Kidney capillary endothelial cell (primary cell): ENCODE measurements at regions not wholly inside any gene's neighbourhood (a gene's known extent, or its start where the extent isn't known, plus 50 kb on each side); places are given as distances from the start of the nearest gene placed in this dataset.
"Not testable (repeated sequence)": the region's sequence is repeated elsewhere in the genome, so short reads cannot be mapped to it uniquely, and the experiment has no call there.

Experiments used
- DNase-seq: peaks from one replicate; pipeline ENCODE4 v3.0.0-alpha.2; 2018; ENCODE audit warnings: low spot score

GRCh38 chr6:147674099-147674498, 165.6 kb downstream of the SAMD5 start:
- DNase-seq, result no peak

DNA sequence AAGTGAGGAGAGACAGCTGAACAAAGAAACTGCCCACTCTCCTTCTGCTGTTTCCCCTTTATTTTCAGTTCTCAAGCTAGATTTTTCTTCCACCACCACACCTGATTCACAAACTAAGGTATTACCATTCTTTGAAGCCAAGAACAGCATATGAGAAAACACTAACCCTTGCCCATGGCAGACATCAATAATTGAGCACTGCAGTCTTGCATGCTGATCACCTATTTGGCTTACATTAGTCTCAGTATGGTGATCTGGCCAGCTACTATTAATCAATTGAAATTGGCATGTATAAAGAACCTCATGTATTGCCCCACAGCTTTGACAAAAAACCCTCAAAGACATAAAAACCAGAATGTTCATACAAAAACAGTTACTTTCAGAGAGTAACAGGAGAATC, 166.3 kb downstream of the SAMD5 start:
- no peak for DNase-seq

DNA sequence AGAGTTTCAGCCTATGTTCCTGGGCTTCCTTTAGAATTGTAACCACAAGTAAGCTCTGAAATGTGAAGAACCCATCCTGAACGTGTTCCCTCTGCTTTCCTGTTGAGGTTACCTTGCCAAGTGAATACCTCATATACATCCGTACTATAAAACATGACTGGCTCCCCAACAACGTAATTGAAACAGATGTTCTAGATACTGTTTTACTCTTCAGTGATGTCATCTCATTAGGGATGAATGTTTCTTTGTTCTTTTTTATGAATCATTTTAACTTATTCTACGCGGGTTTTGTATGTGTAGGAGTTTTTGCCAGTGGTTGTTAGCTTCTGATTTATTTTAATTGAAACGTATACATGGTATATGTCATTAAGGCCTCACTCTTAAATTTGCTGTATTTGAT, 166.8 kb downstream of the SAMD5 start:
- DNase-seq, result no peak

GRCh38 chr6:147676495-147677199, 168.2 kb downstream of the SAMD5 start:
- DNase-seq, result no peak

DNA sequence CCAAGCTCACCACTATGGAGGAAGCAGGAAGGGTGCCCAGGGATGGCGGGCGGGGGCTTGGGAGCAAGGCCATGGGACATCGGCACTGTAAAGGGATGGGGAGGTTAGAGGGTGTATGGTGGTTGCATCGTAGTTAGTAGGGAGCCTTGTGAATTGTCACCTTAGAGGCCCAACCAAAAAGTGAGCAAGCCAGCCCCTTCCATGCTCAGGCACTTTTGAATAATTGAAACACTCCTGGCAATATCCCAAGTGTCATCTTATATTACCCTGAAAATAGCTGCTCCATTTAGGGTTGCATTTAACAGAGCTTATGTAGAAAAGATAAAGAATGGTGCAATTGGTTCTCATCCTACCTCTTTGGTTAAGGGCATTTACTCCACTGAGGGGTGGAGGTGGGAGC, 169.2 kb downstream of the SAMD5 start:
- no peak for DNase-seq

GRCh38 chr6:147678253-147678652, 169.8 kb downstream of the SAMD5 start:
- DNase-seq, result no peak

- DNase-seq, result no peak
Observed at GRCh38 chr6:147684906-147685305, 176.4 kb downstream of the SAMD5 start.

- peak; percentile 38 for DNase-seq
Observed at GRCh38 chr6:147689398-147689797, 180.9 kb downstream of the SAMD5 start.

GRCh38 chr6:147691446-147691845, 183.0 kb downstream of the SAMD5 start:
- DNase-seq, result no peak

GRCh38 chr6:147693181-147693580, 184.7 kb downstream of the SAMD5 start:
- DNase-seq, result no peak

GRCh38 chr6:147694556-147694955, 186.1 kb downstream of the SAMD5 start:
- not testable (repeated sequence) for DNase-seq

GRCh38 chr6:147695819-147696218, 187.3 kb downstream of the SAMD5 start:
- no peak for DNase-seq

- DNase-seq, result no peak
Observed at GRCh38 chr6:147699140-147699539, 190.7 kb downstream of the SAMD5 start.

- DNase-seq, result peak; percentile 61
Observed at GRCh38 chr6:147699637-147700036, 191.1 kb downstream of the SAMD5 start.

DNA sequence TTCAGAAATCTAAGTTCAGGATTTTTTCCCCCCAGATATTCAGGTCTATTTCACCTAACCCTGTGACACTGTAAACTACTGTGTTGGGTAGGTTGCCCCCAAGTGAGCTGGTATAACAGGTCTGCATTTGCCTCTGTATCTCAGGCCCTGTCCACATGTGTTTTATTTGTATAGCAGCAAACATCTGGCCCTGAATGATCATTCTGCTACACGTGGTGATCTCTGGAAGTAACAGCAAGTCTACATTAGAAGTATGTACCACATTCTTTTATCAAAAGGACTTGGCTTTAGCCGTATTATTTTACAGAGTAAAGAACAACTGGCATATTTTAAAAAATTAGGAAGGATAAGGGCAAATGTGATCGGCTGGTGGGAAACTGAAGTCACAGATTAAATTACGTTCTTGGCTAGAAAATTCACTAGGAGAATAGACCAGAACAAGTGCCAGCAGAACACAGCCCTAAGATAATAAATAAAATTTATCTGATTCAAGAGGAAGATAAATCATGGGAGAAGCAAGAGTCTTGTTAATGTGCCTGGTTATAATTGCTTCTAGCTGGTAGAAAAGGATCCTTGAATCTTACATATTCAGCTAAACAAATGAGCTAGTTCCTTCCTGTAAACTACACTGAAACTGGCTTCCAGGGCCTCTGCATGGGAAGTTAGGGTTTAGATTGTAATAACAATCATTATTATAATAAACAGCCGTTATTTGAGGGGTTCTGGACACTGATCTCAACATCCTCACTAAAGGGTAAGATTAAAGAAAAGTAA, 192.1 kb downstream of the SAMD5 start:
- no peak for DNase-seq

- DNase-seq, result no peak
Observed at GRCh38 chr6:147704691-147705090, 196.2 kb downstream of the SAMD5 start.

- DNase-seq, result no peak
Observed at GRCh38 chr6:147707524-147707923, 199.0 kb downstream of the SAMD5 start.

- DNase-seq, result no peak
Observed at GRCh38 chr6:147708170-147708569, 199.7 kb downstream of the SAMD5 start.

DNA sequence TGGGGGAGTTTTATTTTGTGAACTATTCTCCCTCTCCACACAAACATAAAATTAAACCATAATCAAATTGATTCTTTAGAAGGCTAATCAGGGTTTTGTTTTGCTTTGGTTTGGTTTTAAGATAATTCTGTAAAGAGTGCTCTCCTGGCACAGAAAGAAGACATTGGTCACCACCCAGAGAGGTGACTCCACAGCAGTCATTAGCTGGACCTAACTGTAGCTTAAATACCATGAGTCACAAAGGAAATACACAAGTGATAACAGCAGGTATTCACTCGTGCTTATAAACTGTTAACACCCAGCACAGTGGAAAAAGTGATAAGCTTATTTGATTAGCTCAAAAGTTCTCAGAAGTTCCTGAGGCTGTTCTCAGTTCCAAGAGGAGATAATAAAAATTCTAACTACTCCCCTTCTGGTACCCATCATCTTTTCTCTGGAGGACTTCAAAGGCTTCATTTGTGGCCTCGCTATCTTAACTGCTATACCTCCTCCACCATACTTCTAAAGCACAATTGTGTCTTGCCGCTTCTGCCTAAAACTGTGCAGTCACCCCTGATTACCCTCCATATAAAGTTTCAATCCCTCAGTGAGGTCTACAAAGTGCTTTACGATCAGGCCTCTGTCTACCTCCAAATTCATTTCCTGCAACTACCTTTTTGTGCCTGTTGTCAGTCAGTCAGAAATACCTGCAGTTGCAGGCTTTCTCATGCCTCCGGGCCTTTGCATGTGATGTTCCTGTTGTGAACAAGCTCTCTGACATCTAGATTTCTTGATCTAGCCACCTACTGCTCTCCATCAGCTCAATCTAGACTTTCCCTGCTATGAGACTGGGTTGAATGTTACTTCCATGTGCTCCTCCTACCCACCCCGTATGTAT, 201.1 kb downstream of the SAMD5 start:
- DNase-seq, result peak; percentile 7

- no peak for DNase-seq
Observed at GRCh38 chr6:147710890-147711289, 202.4 kb downstream of the SAMD5 start.

DNA sequence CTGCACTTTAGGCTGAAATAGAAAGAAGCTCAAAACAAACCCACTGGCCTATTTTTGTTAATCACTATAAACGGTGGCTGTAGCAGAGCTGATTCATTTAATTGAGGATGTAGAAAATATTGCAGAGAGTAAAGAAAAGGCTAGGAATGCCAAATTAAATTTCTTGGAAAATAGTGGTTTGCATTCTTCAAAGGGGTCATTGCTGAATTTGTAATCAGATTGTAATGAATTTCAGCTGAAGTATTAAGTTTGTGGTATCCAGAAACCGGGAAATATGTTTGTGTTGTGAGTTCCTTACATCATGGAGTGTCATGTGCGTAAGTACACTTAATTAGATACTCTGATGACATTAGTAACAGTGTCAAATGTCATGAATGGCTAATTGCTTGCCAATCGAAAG, 203.0 kb downstream of the SAMD5 start:
- DNase-seq, result no peak

DNA sequence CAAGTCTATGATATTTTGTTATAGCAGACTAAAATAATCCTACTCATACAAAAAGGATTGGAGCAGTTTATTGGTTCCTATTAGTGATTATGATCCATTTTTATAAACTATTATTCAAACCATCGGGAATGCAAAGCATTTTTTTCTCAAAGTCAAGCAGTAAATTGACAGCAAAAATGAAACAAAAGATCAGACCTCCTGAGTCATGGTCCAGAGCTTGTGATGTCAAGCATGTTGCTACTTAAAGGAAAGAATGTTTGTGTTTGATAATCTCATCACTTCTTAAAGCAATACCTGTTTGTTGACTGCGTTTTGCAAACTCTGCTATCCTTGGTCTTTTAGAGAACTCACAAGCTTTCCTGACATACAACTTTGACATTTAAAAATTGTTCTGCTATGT, 204.4 kb downstream of the SAMD5 start:
- DNase-seq, result no peak

GRCh38 chr6:147715035-147715434, 206.5 kb downstream of the SAMD5 start:
- no peak for DNase-seq
